B cell (primary cell): ENCODE measurements at regions not wholly inside any gene's neighbourhood (a gene's known extent, or its start where the extent isn't known, plus 50 kb on each side); places are given as distances from the start of the nearest gene placed in this dataset.

Source experiments
- ATAC-seq: fragments of 200-7000 bp; cut with Tn5 transposase; one replicate; pipeline ENCODE4 v1.10.0; 2021; ENCODE audit warnings: low read depth, mild to moderate bottlenecking, moderate number of reproducible peaks, moderate library complexity
- CTCF ChIA-PET: fragments of 350-600 bp; sonication (Branson Sonifier 250); formaldehyde crosslinking; loops from one replicate; lab custom pipeline; 2021; ENCODE audit warnings: antibody characterized with exemption, inconsistent platforms; lab: Charles Lee
- POLR2A ChIA-PET: fragments of 350-600 bp; sonication (Branson Sonifier 250); formaldehyde crosslinking; loops from one replicate; lab custom pipeline; 2021; ENCODE audit warnings: antibody characterized with exemption; lab: Charles Lee
- DNase-seq: peaks from one replicate; pipeline ENCODE4 v3.0.0; 2013
- H2AFZ ChIP-seq: 2 replicates; pipeline ENCODE4 v1.6.1; 2012; ENCODE audit warnings: mild to moderate bottlenecking, low read depth, low read length; ENCODE audit not compliant: insufficient read depth, poor library complexity, severe bottlenecking
- H3K27ac ChIP-seq, 2 donors: 1 replicate in 1 of 2; 2 replicates in 1 of 2; pipeline ENCODE4 v1.5.1; 2012 to 2013; ENCODE audit warnings: low read length in 2 of 2, mild to moderate bottlenecking in 2 of 2, moderate library complexity in 1 of 2
- H3K27me3 ChIP-seq, 4 experiments: fragments of 200-600 bp in 1 of 4; sonication (generic) in 1 of 4; replicated peaks in 1 of 4; 1 replicate in 2 of 4; 2 replicates in 2 of 4; pipeline versions ENCODE4 v1.6.1 to v1.7.0; 2013 to 2016; ENCODE audit warnings: low read length in 3 of 4, mild to moderate bottlenecking in 2 of 4, mixed read lengths in 1 of 4, moderate library complexity in 1 of 4; ENCODE audit not compliant: insufficient read depth in 4 of 4, control insufficient read depth in 3 of 4; ENCODE audit errors: control extremely low read depth in 1 of 4
- H3K36me3 ChIP-seq, 2 experiments: replicated peaks in 1 of 2; 1 replicate in 1 of 2; 2 replicates in 1 of 2; pipeline versions ENCODE4 v1.6.1 to v1.7.1; 2013; ENCODE audit warnings: low read length in 1 of 2; ENCODE audit not compliant: insufficient read depth in 2 of 2, control insufficient read depth in 1 of 2; ENCODE audit errors: control extremely low read depth in 1 of 2, extremely low read depth in 1 of 2
- H3K4me1 ChIP-seq, 2 donors: fragments of 200-600 bp in 1 of 2; sonication (generic) in 1 of 2; 1 replicate in 1 of 2; 2 replicates in 1 of 2; pipeline versions ENCODE4 v1.5.1 to v1.6.1; 2013 to 2017; ENCODE audit warnings: low read length in 2 of 2; ENCODE audit not compliant: control insufficient read depth in 2 of 2, insufficient read depth in 2 of 2
- H3K4me2 ChIP-seq: replicated peaks from 2 replicates; pipeline ENCODE3; 2012; ENCODE audit warnings: mild to moderate bottlenecking, low read depth, low read length; ENCODE audit not compliant: poor library complexity, severe bottlenecking
- H3K4me3 ChIP-seq, 5 experiments: fragments of 200-600 bp in 1 of 5; sonication (generic) in 1 of 5; 1 replicate in 3 of 5; 2 replicates in 2 of 5; pipeline versions ENCODE4 v1.5.1 to v1.7.0; 2011 to 2016; ENCODE audit warnings: low read length in 4 of 5, mild to moderate bottlenecking in 4 of 5, low read depth in 2 of 5, control low read depth in 1 of 5, moderate library complexity in 1 of 5; ENCODE audit not compliant: insufficient read depth in 1 of 5; ENCODE audit errors: control extremely low read depth in 1 of 5, extremely low read depth in 1 of 5
- H3K79me2 ChIP-seq: fragments of 200-600 bp; sonication (generic); one replicate; pipeline ENCODE4 v1.6.0; 2016; ENCODE audit warnings: low read length; ENCODE audit not compliant: control insufficient read depth, insufficient read depth
- H3K9ac ChIP-seq: fragments of 200-600 bp; sonication (generic); 2 replicates; pipeline ENCODE4 v1.6.1; 2017; ENCODE audit warnings: mild to moderate bottlenecking, low read length, moderate library complexity
- H3K9me3 ChIP-seq, 3 donors: one replicate each; pipeline versions ENCODE4 v1.6.1 to v1.7.1; 2013; ENCODE audit warnings: low read length in 2 of 3; ENCODE audit not compliant: control insufficient read depth in 2 of 3, insufficient read depth in 1 of 3; ENCODE audit errors: control extremely low read depth in 1 of 3
- H4K20me1 ChIP-seq: 2 replicates; pipeline ENCODE4 v1.6.0; 2012; ENCODE audit warnings: mild to moderate bottlenecking, low read length; ENCODE audit not compliant: insufficient read depth, control insufficient read depth, poor library complexity, severe bottlenecking
- H3K27ac Mint-ChIP-seq: one replicate; pipeline ENCODE4 v1.8.0; 2021; ENCODE audit warnings: mixed read lengths
- H3K27me3 Mint-ChIP-seq: one replicate; pipeline ENCODE4 v1.8.0; 2021; ENCODE audit warnings: mixed read lengths
- H3K4me1 Mint-ChIP-seq: one replicate; pipeline ENCODE4 v1.8.0; 2021; ENCODE audit warnings: mixed read lengths
- H3K4me3 Mint-ChIP-seq: one replicate; pipeline ENCODE4 v1.8.0; 2021; ENCODE audit warnings: mixed read lengths
- H3K9me3 Mint-ChIP-seq: one replicate; pipeline ENCODE4 v1.8.0; 2022; ENCODE audit warnings: mixed read lengths; ENCODE audit not compliant: insufficient read depth
- CTCF ChIP-seq: fragments of 200-600 bp; IDR thresholded peaks from one replicate; pipeline ENCODE4 v1.8.0; 2022; ENCODE audit warnings: antibody characterized with exemption, mild to moderate bottlenecking
- EZH2 ChIP-seq: IDR thresholded peaks from 2 replicates; pipeline ENCODE4 v1.6.1; 2012; ENCODE audit warnings: borderline replicate concordance, low read depth, mild to moderate bottlenecking, moderate library complexity, low read length; ENCODE audit not compliant: insufficient read depth, poor library complexity, severe bottlenecking
- WGBS: methylation state at CpG from one replicate; pipeline ENCODE4 v1.1.5; 2013; ENCODE audit warnings: missing lambda C conversion rate; ENCODE audit not compliant: insufficient coverage; 5-methylcytosine and 5-hydroxymethylcytosine counted together
- intact Hi-C: fragments of 100-400 bp; cut with micrococcal nuclease; formaldehyde crosslinking; loops from one replicate; pipeline ENCODE4 v1.10.0; 2022

GRCh38 chr6:19327661-19328060, 509.5 kb upstream of the ID4 start:
- intact Hi-C loops: no loop called here
- ChIA-PET POLR2A (no interaction called here), CTCF (no interaction called here)
- H3K4me1 ChIP-seq: no peaks in the 10 kb centered on the region
- H4K20me1 ChIP-seq: no peaks in the 10 kb centered on the region
- Mint-ChIP-seq H3K9me3 (peaks cover 4% of the 10 kb centered on the region), H3K27ac (no peak overlapping the region), H3K27me3 (no peaks in the 10 kb centered on the region), H3K4me3 (no peak overlapping the region), H3K4me1 (no peaks in the 10 kb centered on the region)
- no peak overlapping the region for H3K27ac ChIP-seq
- no peak for TF ChIP-seq CTCF
- TF ChIP-seq EZH2: no peak
- H3K4me3 ChIP-seq: no peak overlapping the region
- H3K9me3 ChIP-seq: no peaks in the 10 kb centered on the region
- WGBS: 17% methylated on average over 1 of the region's 8 CpGs
- peak overlapping the region; percentile 26 for H2AFZ ChIP-seq
- H3K27me3 ChIP-seq: no peaks in the 10 kb centered on the region
- no peaks in the 10 kb centered on the region for H3K79me2 ChIP-seq
- H3K9ac ChIP-seq: no peak overlapping the region
- no peak for ATAC-seq
- H3K4me2 ChIP-seq: no peak overlapping the region
- no peak for DNase-seq
- no peaks in the 10 kb centered on the region for H3K36me3 ChIP-seq

- Mint-ChIP-seq H3K27me3 (no peaks in the 10 kb centered on the region), H3K4me1 (no peaks in the 10 kb centered on the region), H3K9me3 (peaks cover 4% of the 10 kb centered on the region), H3K27ac (no peak overlapping the region), H3K4me3 (no peak overlapping the region)
- Histone ChIP-seq H3K4me3 (no peak overlapping the region), H4K20me1 (no peaks in the 10 kb centered on the region), H3K27ac (no peak overlapping the region), H3K4me1 (no peaks in the 10 kb centered on the region), H3K9ac (no peak overlapping the region), H3K79me2 (no peaks in the 10 kb centered on the region), H2AFZ (no peak overlapping the region), H3K27me3 (no peaks in the 10 kb centered on the region), H3K36me3 (no peaks in the 10 kb centered on the region), H3K4me2 (no peak overlapping the region), H3K9me3 (no peaks in the 10 kb centered on the region)
- WGBS: no CpG with 5 or more reads among the region's 4 CpGs
- ChIA-PET POLR2A (no interaction called here), CTCF (no interaction called here)
- no peak for ATAC-seq
- DNase-seq: no peak
- TF ChIP-seq EZH2 (no peak), CTCF (no peak)
- intact Hi-C loops: no loop called here
Measured at GRCh38 chr6:19329078-19329477, 508.1 kb upstream of the ID4 start.
